CD14-positive monocyte (primary cell): ENCODE measurements at regions not wholly inside any gene's neighbourhood (a gene's known extent, or its start where the extent isn't known, plus 50 kb on each side); places are given as distances from the start of the nearest gene placed in this dataset.

Source experiments
- DNase-seq, 3 donors: peaks; one replicate each; pipeline ENCODE4 v3.0.0-alpha.2; 2011 to 2022
- H2AFZ ChIP-seq: 2 replicates; pipeline ENCODE4 v1.6.0; 2012; ENCODE audit warnings: mild to moderate bottlenecking, low read depth, low read length, inconsistent platforms; ENCODE audit not compliant: insufficient read depth, poor library complexity, severe bottlenecking
- H3K27ac ChIP-seq, 2 donors: 1 replicate in 1 of 2; 2 replicates in 1 of 2; pipeline ENCODE4 v1.5.1; 2012 to 2013; ENCODE audit warnings: low read length in 2 of 2, control low read depth in 1 of 2, inconsistent platforms in 1 of 2, low read depth in 1 of 2, mild to moderate bottlenecking in 1 of 2
- H3K27me3 ChIP-seq, 2 donors: one replicate each; pipeline versions ENCODE4 v1.6.0 to v1.6.1; 2011 to 2013; ENCODE audit warnings: low read length in 2 of 2; ENCODE audit not compliant: control insufficient read depth in 2 of 2, insufficient read depth in 2 of 2
- H3K36me3 ChIP-seq, 2 donors: replicated peaks in 1 of 2; 1 replicate in 1 of 2; 2 replicates in 1 of 2; pipeline versions ENCODE4 v1.5.1 to v1.6.1; 2012 to 2013; ENCODE audit warnings: low read length in 2 of 2, control low read depth in 1 of 2, inconsistent platforms in 1 of 2, mild to moderate bottlenecking in 1 of 2; ENCODE audit not compliant: insufficient read depth in 2 of 2, control insufficient read depth in 1 of 2
- H3K4me1 ChIP-seq, 2 donors: 1 replicate in 1 of 2; 2 replicates in 1 of 2; pipeline versions ENCODE4 v1.5.1 to v1.6.1; 2012 to 2013; ENCODE audit warnings: low read length in 2 of 2, control low read depth in 1 of 2, inconsistent platforms in 1 of 2, mild to moderate bottlenecking in 1 of 2, moderate library complexity in 1 of 2; ENCODE audit not compliant: insufficient read depth in 2 of 2, control insufficient read depth in 1 of 2
- H3K4me2 ChIP-seq: replicated peaks from 2 replicates; pipeline ENCODE3; 2012; ENCODE audit warnings: low read length, moderate library complexity, mild to moderate bottlenecking; ENCODE audit not compliant: poor library complexity, severe bottlenecking; ENCODE audit errors: extremely low read depth
- H3K4me3 ChIP-seq, 3 experiments: fragments of 200-600 bp in 1 of 3; sonication (generic) in 1 of 3; replicated peaks in 1 of 3; 1 replicate in 2 of 3; 2 replicates in 1 of 3; pipeline ENCODE4 v1.5.1; 2011 to 2013; ENCODE audit warnings: low read length in 3 of 3, mild to moderate bottlenecking in 3 of 3, control low read depth in 2 of 3, low read depth in 2 of 3, inconsistent platforms in 1 of 3, moderate library complexity in 1 of 3
- H3K79me2 ChIP-seq: 2 replicates; pipeline ENCODE4 v1.6.0; 2012; ENCODE audit warnings: mild to moderate bottlenecking, control low read depth, inconsistent platforms, low read length, moderate library complexity; ENCODE audit not compliant: insufficient read depth
- H3K9ac ChIP-seq: 2 replicates; pipeline ENCODE4 v1.6.0; 2017; ENCODE audit warnings: low read length, mild to moderate bottlenecking; ENCODE audit not compliant: insufficient read depth, poor library complexity, severe bottlenecking
- H3K9me3 ChIP-seq, 2 donors: replicated peaks in 1 of 2; 1 replicate in 1 of 2; 2 replicates in 1 of 2; pipeline versions ENCODE4 v1.5.1 to v1.6.1; 2012 to 2013; ENCODE audit warnings: low read length in 2 of 2, control low read depth in 1 of 2; ENCODE audit not compliant: control insufficient read depth in 1 of 2, insufficient read depth in 1 of 2
- H4K20me1 ChIP-seq: 2 replicates; pipeline ENCODE4 v1.6.0; 2012; ENCODE audit warnings: mild to moderate bottlenecking, low read length, control low read depth, moderate library complexity; ENCODE audit not compliant: insufficient read depth
- H3K27ac Mint-ChIP-seq, 7 donors: one replicate each; pipeline ENCODE4 v1.8.0; 2020; ENCODE audit warnings: mild to moderate bottlenecking in 7 of 7, mixed read lengths in 7 of 7, moderate library complexity in 6 of 7, inconsistent platforms in 2 of 7
- H3K27me3 Mint-ChIP-seq, 3 donors: one replicate each; pipeline ENCODE4 v1.8.0; 2021 to 2022; ENCODE audit warnings: low read depth in 3 of 3, mild to moderate bottlenecking in 3 of 3, mixed read lengths in 3 of 3, moderate library complexity in 3 of 3, inconsistent platforms in 1 of 3
- H3K36me3 Mint-ChIP-seq, 2 donors: one replicate each; pipeline ENCODE4 v1.8.0; 2020; ENCODE audit warnings: mixed read lengths in 2 of 2, inconsistent platforms in 1 of 2, mild to moderate bottlenecking in 1 of 2
- H3K4me1 Mint-ChIP-seq: one replicate; pipeline ENCODE4 v1.8.0; 2020; ENCODE audit warnings: mild to moderate bottlenecking, mixed read lengths
- H3K4me3 Mint-ChIP-seq, 2 donors: one replicate each; pipeline ENCODE4 v1.8.0; 2020; ENCODE audit warnings: mild to moderate bottlenecking in 2 of 2, mixed read lengths in 2 of 2, moderate library complexity in 1 of 2
- H3K9me3 Mint-ChIP-seq, 7 donors: one replicate each; pipeline ENCODE4 v1.8.0; 2020 to 2022; ENCODE audit warnings: mixed read lengths in 7 of 7, mild to moderate bottlenecking in 6 of 7, moderate library complexity in 6 of 7, inconsistent platforms in 2 of 7
- CTCF ChIP-seq: fragments of 200-600 bp; IDR thresholded peaks from one replicate; pipeline ENCODE4 v1.8.0; 2022; ENCODE audit warnings: antibody characterized with exemption, mild to moderate bottlenecking
- WGBS: methylation state at CpG from one replicate; pipeline ENCODE4 v1.1.5; 2013; ENCODE audit warnings: missing lambda C conversion rate; ENCODE audit not compliant: insufficient coverage; 5-methylcytosine and 5-hydroxymethylcytosine counted together
- intact Hi-C, 2 donors: fragments of 100-400 bp; cut with micrococcal nuclease; formaldehyde crosslinking; loops; one replicate each; pipeline versions ENCODE4 v1.15.0 to v1.15.1; 2023

DNA sequence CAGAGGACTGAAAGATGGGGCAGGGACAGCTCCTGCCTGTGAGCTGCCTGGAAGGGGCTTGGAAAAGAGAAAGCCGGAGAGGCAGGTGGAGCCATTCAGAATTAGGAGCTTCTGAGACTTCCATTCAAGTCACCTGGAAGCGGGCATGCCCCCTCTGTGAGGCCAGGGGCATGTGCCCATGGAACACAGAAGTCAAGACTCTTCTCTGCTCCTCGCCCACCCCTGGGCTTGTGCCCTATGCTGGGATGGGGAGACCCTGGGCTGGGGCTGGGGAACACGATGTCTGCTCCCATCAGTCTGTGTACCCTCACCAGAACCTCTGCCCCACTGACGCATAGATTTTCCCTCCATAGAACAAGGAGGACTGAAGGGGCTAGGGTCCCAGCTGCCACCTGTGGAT, 372.0 kb downstream of the SHANK2 start:
- intact Hi-C loops, result no loop called here
- Histone ChIP-seq H3K4me2 (no peak overlapping the region), H3K4me3 (no peak overlapping the region), H3K4me1 (no peaks in the 10 kb centered on the region), H3K36me3 (no peaks in the 10 kb centered on the region), H3K79me2 (no peaks in the 10 kb centered on the region), H3K9me3 (no peaks in the 10 kb centered on the region), H3K27ac (no peak overlapping the region), H2AFZ (no peak overlapping the region), H4K20me1 (no peaks in the 10 kb centered on the region), H3K9ac (no peak overlapping the region), H3K27me3 (no peaks in the 10 kb centered on the region)
- no peaks in the 10 kb centered on the region for H3K36me3 Mint-ChIP-seq
- no peaks in the 10 kb centered on the region for H3K4me1 Mint-ChIP-seq
- H3K27ac Mint-ChIP-seq, result no peak overlapping the region
- peaks cover 0 to 2% (median 0%) of the 10 kb centered on the region in 7 donors for H3K9me3 Mint-ChIP-seq
- H3K27me3 Mint-ChIP-seq, result peaks cover 6 to 20% (median 11%) of the 10 kb centered on the region in 3 donors
- no peak for DNase-seq
- 100% methylated on average over 2 of the region's 5 CpGs for WGBS
- H3K4me3 Mint-ChIP-seq, result no peak overlapping the region
- no peak for TF ChIP-seq CTCF

- H3K9me3 Mint-ChIP-seq, result peaks cover 0 to 2% (median 0%) of the 10 kb centered on the region in 7 donors
- Histone ChIP-seq H3K9ac (no peak overlapping the region), H3K9me3 (no peaks in the 10 kb centered on the region), H3K79me2 (no peaks in the 10 kb centered on the region), H4K20me1 (no peaks in the 10 kb centered on the region), H3K4me1 (no peaks in the 10 kb centered on the region), H3K27ac (no peak overlapping the region), H3K36me3 (no peaks in the 10 kb centered on the region), H3K27me3 (no peaks in the 10 kb centered on the region), H2AFZ (no peak overlapping the region), H3K4me3 (no peak overlapping the region), H3K4me2 (no peak overlapping the region)
- peaks cover 7 to 11% (median 9%) of the 10 kb centered on the region in 3 donors for H3K27me3 Mint-ChIP-seq
- WGBS, result 70% methylated on average over 8 of the region's 8 CpGs
- no peak overlapping the region for H3K27ac Mint-ChIP-seq
- no peak for TF ChIP-seq CTCF
- no peaks in the 10 kb centered on the region for H3K36me3 Mint-ChIP-seq
- no peaks in the 10 kb centered on the region for H3K4me1 Mint-ChIP-seq
- no peak overlapping the region for H3K4me3 Mint-ChIP-seq
- no peak for DNase-seq
- intact Hi-C loops, result no loop called here
Measured at GRCh38 chr11:70881948-70882715, 370.2 kb downstream of the SHANK2 start.
